Thyroid gland (tissue), 4 donors: ENCODE measurements at regions not wholly inside any gene's neighbourhood (a gene's known extent, or its start where the extent isn't known, plus 50 kb on each side); places are given as distances from the start of the nearest gene placed in this dataset.

Experiments used
- DNase-seq, 2 donors: peaks; one replicate each; pipeline ENCODE4 v3.0.0-alpha.2; 2019
- H3K27ac ChIP-seq, 3 donors: fragments of 200-600 bp; sonication (generic); 1 replicate in 2 of 3; 2 replicates in 1 of 3; pipeline ENCODE4 v1.5.1; 2016 to 2019; ENCODE audit warnings: mild to moderate bottlenecking in 1 of 3, moderate library complexity in 1 of 3
- H3K27me3 ChIP-seq: fragments of 200-600 bp; sonication (generic); one replicate; pipeline ENCODE4 v1.5.1; 2019
- H3K36me3 ChIP-seq, 2 donors: fragments of 200-600 bp; sonication (generic); one replicate each; pipeline ENCODE4 v1.5.1; 2016 to 2019
- H3K4me1 ChIP-seq, 2 donors: fragments of 200-600 bp; sonication (generic); one replicate each; pipeline ENCODE4 v1.5.1; 2017 to 2019
- H3K4me3 ChIP-seq, 3 donors: fragments of 200-600 bp; sonication (generic); replicated peaks in 1 of 3; 1 replicate in 2 of 3; 2 replicates in 1 of 3; pipeline ENCODE4 v1.5.1; 2016; ENCODE audit warnings: mild to moderate bottlenecking in 1 of 3
- H3K9me3 ChIP-seq: fragments of 200-600 bp; sonication (generic); one replicate; pipeline ENCODE4 v1.5.1; 2017
- POLR2A ChIP-seq, 2 donors: fragments of 450-650 bp; IDR thresholded peaks; one replicate each; pipeline ENCODE4 v1.6.1; 2017; ENCODE audit warnings: antibody characterized with exemption in 2 of 2, mild to moderate bottlenecking in 2 of 2, moderate library complexity in 1 of 2
- WGBS, 2 donors: methylation state at CpG; one replicate each; pipeline ENCODE4 v1.1.5; 2017; 5-methylcytosine and 5-hydroxymethylcytosine counted together
- intact Hi-C: fragments of 100-400 bp; cut with DNase I; formaldehyde crosslinking; loops from one replicate; pipeline ENCODE4 v1.15.1; 2023
- TF ChIP-seq, protein P1 (sequence below), 6 experiments: fragments of 200-600 bp in 3 of 6; fragments of 450-650 bp in 3 of 6; sonication (generic) in 3 of 6; IDR thresholded peaks; one replicate each; pipeline ENCODE4 v1.5.1; 2016 to 2019; ENCODE audit warnings: antibody characterized with exemption in 6 of 6, mild to moderate bottlenecking in 2 of 6, inconsistent platforms in 1 of 6, moderate library complexity in 1 of 6

DNA sequence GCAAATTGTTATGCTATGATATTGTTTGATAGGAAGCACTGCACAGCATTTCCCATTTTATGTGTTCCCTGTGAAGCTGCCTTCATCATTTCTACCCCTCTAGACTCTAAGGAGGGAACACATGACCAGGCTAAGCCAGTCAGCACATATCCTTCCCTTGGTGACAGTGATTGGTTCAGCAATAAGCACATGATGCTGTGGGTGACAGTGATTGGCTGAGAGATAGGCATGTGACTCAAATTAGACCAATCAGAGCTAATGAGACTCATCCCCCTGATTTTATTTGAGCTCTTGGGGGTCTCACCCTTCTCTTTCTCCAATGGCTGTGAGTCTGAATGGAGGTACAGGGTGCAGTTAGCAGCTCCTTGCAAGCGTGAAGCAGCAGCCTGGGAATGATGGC lies 195.2 kb downstream of the NUAK1 start:
- TF ChIP-seq, protein P1, sequence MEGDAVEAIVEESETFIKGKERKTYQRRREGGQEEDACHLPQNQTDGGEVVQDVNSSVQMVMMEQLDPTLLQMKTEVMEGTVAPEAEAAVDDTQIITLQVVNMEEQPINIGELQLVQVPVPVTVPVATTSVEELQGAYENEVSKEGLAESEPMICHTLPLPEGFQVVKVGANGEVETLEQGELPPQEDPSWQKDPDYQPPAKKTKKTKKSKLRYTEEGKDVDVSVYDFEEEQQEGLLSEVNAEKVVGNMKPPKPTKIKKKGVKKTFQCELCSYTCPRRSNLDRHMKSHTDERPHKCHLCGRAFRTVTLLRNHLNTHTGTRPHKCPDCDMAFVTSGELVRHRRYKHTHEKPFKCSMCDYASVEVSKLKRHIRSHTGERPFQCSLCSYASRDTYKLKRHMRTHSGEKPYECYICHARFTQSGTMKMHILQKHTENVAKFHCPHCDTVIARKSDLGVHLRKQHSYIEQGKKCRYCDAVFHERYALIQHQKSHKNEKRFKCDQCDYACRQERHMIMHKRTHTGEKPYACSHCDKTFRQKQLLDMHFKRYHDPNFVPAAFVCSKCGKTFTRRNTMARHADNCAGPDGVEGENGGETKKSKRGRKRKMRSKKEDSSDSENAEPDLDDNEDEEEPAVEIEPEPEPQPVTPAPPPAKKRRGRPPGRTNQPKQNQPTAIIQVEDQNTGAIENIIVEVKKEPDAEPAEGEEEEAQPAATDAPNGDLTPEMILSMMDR (IDR thresholded peaks at IDR 0.05): no peak
- TF ChIP-seq POLR2A (IDR thresholded peaks at IDR 0.05): no peak
- no peak overlapping the region for H3K27ac ChIP-seq
- H3K27me3 ChIP-seq: no peaks in the 10 kb centered on the region
- no peaks in the 10 kb centered on the region for H3K9me3 ChIP-seq
- intact Hi-C loops: no loop called here
- WGBS, 2 donors: 90% methylated on average over 1 of the region's 1 CpG
- no peak for DNase-seq
- H3K4me3 ChIP-seq: no peak overlapping the region
- H3K36me3 ChIP-seq: no peaks in the 10 kb centered on the region
- no peaks in the 10 kb centered on the region for H3K4me1 ChIP-seq

DNA sequence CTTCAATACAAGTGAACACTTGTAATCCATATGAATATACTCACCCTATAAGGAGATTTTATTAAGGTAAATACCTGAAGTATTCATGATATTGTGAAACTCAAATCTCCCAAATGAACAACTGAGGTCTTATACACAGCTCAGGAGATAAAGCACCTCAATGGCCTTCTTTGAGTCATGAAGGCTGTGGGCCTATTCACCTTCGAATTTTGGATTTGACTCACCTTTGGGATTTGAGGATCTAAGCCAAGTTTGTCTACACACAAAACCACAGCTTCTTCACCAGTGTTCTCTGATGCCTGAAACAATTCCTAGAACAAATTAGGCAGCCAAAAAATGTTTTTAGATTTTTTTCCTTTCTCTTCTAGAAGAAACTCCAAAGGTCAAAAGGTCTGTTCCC lies 194.1 kb downstream of the NUAK1 start:
- TF ChIP-seq POLR2A (IDR thresholded peaks at IDR 0.05): no peak
- TF ChIP-seq, protein P1 (IDR thresholded peaks at IDR 0.05): no peak
- no peak overlapping the region for H3K27ac ChIP-seq
- DNase-seq: no peak
- no peaks in the 10 kb centered on the region for H3K4me1 ChIP-seq
- H3K4me3 ChIP-seq: no peak overlapping the region
- no peaks in the 10 kb centered on the region for H3K27me3 ChIP-seq
- 58 to 75% methylated on average over 1 of the region's 1 CpG for WGBS, 2 donors
- no peaks in the 10 kb centered on the region for H3K9me3 ChIP-seq
- intact Hi-C loops: no loop called here
- no peaks in the 10 kb centered on the region for H3K36me3 ChIP-seq

DNA sequence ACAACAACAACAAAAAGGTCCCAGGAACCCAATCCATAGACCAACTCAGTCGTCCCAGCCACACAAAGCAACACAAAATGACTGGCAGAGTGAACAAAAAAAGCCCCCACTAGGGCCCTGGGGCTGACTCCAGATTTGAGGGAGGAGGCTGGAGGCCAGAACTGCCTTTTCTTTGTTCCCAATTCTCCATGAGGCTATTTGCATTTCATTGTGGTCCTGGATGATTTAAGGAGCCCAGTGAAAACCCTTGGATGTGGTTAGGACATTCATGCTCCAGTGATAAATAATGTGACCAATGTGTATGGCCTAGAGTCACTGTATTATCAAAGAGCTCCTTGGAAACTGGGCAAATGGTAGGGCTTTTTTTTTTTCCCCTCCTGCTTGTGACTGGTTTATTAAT lies 192.9 kb downstream of the NUAK1 start:
- TF ChIP-seq POLR2A (IDR thresholded peaks at IDR 0.05): no peak
- Histone ChIP-seq H3K4me1 (no peaks in the 10 kb centered on the region), H3K4me3 (no peak overlapping the region), H3K36me3 (no peaks in the 10 kb centered on the region), H3K27ac (no peak overlapping the region), H3K9me3 (no peaks in the 10 kb centered on the region), H3K27me3 (no peaks in the 10 kb centered on the region)
- no peak for DNase-seq
- 53 to 77% methylated on average over 1 of the region's 1 CpG for WGBS, 2 donors
- intact Hi-C loops: no loop called here

DNA sequence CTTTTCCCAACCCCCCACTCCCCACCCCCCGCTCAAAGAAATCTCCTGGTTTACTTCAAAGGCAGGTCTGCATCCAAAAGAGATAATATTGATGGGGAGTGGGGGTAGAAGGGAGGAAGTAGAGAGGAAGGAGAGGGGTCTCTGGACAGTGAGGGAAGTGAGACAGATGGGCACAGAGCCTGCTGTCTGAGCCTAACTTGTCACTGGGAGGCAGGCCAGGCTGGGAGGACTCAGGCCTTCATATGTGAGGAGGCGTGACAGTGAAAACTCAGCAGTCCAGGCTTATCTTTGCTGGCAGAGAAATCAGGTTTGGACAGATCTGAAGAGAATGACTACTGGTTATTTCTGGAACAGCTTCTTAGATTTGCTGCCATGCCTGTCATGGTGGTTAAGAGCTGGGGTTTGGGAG lies 192.3 kb downstream of the NUAK1 start:
- TF ChIP-seq, protein P1 (IDR thresholded peaks at IDR 0.05): no peak
- TF ChIP-seq POLR2A (IDR thresholded peaks at IDR 0.05): no peak
- Histone ChIP-seq H3K9me3 (no peaks in the 10 kb centered on the region), H3K27me3 (no peaks in the 10 kb centered on the region), H3K4me1 (no peaks in the 10 kb centered on the region), H3K36me3 (no peaks in the 10 kb centered on the region), H3K4me3 (no peak overlapping the region), H3K27ac (no peak overlapping the region)
- intact Hi-C loops: no loop called here
- DNase-seq: no peak
- 79 to 85% methylated on average over 2 of the region's 2 CpGs for WGBS, 2 donors

DNA sequence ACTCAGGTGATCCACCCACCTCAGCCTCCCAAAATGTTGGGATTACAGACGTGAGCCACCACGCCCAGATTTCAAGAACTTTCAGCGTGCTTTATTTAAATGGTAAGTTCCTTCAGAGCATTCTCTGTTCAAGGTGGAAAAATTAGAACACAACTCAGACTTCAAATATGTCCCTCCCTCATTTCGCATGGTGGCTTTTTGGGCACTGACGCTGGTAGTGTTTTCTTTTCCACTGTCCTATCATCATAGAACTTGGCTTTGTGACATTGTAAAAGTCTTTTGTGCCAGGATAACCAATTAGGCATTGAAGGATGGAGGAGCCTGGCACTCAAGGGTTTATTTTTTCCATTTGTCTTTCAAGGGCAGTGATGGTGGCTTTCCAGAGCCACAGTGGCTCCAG lies 190.8 kb downstream of the NUAK1 start:
- Histone ChIP-seq H3K27ac (no peak overlapping the region), H3K27me3 (no peaks in the 10 kb centered on the region), H3K4me3 (no peak overlapping the region), H3K4me1 (no peaks in the 10 kb centered on the region), H3K36me3 (no peaks in the 10 kb centered on the region), H3K9me3 (no peaks in the 10 kb centered on the region)
- 83 to 92% methylated on average over 5 of the region's 5 CpGs for WGBS, 2 donors
- TF ChIP-seq, protein P1 (IDR thresholded peaks at IDR 0.05): no peak
- TF ChIP-seq POLR2A (IDR thresholded peaks at IDR 0.05): no peak
- no peak for DNase-seq
- intact Hi-C loops: no loop called here

DNA sequence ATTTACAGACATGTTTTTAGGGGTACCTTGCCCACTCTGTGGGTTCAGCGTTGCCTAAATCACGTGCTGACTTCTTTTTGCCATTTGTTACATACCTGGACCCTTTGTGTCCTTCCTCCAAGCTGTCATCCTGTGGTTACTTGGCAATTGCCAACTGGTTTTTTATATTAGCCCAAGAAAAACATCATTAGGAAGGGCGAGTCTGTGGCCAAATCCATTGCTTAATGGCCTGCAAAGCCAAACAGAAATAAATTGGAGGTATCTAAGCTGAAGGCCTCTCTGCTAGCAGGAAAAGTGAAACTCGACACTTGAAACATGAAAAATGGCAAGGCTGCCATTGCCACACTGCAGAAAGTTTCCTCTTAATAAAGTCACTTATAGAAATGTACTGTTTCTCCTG lies 190.4 kb downstream of the NUAK1 start:
- Histone ChIP-seq H3K27me3 (no peaks in the 10 kb centered on the region), H3K9me3 (no peaks in the 10 kb centered on the region), H3K4me3 (no peak overlapping the region), H3K27ac (no peak overlapping the region), H3K36me3 (no peaks in the 10 kb centered on the region), H3K4me1 (no peaks in the 10 kb centered on the region)
- WGBS, 2 donors: 72 to 82% methylated on average over 4 of the region's 4 CpGs
- no peak for DNase-seq
- intact Hi-C loops: no loop called here
- TF ChIP-seq POLR2A (IDR thresholded peaks at IDR 0.05): no peak
- TF ChIP-seq, protein P1 (IDR thresholded peaks at IDR 0.05): no peak
